ENCODE measurements at regions not wholly inside any gene's neighbourhood (a gene's known extent, or its start where the extent isn't known, plus 50 kb on each side); places are given as distances from the start of the nearest gene placed in this dataset.

DNA sequence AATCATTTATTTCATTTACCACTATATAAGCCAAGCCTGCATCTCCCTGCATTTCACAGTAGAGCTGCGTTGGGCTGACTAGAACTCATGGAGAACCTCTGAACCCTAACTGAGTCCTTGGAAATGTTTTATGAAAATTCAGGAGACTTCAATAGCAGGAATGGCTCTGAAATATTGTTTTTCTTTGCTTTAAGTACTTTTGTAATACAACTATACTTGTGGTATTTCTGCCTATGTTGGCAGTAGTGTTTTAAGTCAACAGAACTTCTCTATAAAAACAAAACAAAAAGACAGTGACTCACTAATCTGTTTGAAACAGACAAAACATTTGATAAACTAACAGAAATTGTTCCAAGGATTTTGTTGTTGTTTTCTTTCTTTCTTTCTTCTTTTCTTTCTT is 489.2 kb upstream of the MEF2C start:
- Histone ChIP-seq H3K27ac (no peak overlapping the region), H3K4me1 (no peaks in the 10 kb centered on the region), H3K27me3 (no peaks in the 10 kb centered on the region), H3K36me3 (no peaks in the 10 kb centered on the region), H3K9me3 (no peaks in the 10 kb centered on the region), H3K4me3 (no peak overlapping the region)
- TF ChIP-seq POLR2A (IDR thresholded peaks at IDR 0.05): no peak
- no peak for TF ChIP-seq CTCF (IDR thresholded peaks at IDR 0.05)
- TF ChIP-seq POLR2AphosphoS5 (IDR thresholded peaks at IDR 0.05): no peak
- intact Hi-C loops (cut with DNase I; ENCODE audit: low total_unique reads): no loop called here
- no peak for DNase-seq (ENCODE audit: low spot score in 2 of 2)

DNA sequence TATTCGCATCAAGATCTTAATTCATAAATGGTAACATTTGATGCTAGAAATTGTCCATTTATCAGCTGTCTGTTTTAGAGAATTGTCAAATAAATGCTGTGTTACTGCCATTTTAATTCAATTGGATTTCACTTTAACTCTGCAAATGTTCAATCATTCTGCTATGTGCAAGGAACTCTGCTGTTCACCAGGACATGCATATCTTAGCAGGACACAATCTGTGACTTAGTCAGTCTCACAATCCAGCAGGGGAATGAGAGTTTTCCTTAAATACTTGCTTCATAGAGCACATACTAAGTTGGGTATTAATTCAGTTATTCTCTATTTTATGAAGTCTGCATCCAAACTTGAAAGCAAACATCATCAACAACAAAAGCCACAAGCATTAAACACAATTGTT is 488.7 kb upstream of the MEF2C start:
- intact Hi-C loops (cut with DNase I; ENCODE audit: low total_unique reads): no loop called here
- Histone ChIP-seq H3K27ac (no peak overlapping the region), H3K9me3 (no peaks in the 10 kb centered on the region), H3K27me3 (no peaks in the 10 kb centered on the region), H3K4me1 (no peaks in the 10 kb centered on the region), H3K36me3 (no peaks in the 10 kb centered on the region), H3K4me3 (no peak overlapping the region)
- DNase-seq (ENCODE audit: low spot score in 2 of 2): no peak
- TF ChIP-seq CTCF (IDR thresholded peaks at IDR 0.05) (no peak), POLR2A (IDR thresholded peaks at IDR 0.05) (no peak), POLR2AphosphoS5 (IDR thresholded peaks at IDR 0.05) (no peak)

DNA sequence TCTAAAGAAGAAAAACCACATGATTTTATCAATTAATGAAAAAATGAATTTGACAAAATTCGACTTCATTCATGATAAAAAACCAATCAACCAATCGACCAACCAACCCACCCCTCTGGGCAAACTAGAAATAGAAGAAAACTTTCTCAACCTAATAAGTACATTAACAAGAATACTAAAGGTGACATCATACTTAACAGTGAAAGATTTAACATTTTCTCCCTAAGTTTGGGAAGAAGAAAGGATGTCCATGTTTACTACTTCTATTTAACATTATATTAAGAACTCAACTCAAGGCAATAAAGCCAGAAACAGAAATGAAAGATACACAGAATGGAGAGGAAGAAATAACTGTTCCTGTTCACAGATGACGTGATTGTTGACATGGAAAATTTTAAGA is 476.1 kb upstream of the MEF2C start:
- H3K4me1 ChIP-seq: no peaks in the 10 kb centered on the region
- no peak overlapping the region for H3K4me3 ChIP-seq
- DNase-seq (ENCODE audit: low spot score in 2 of 2): no peak
- H3K27ac ChIP-seq: no peak overlapping the region
- H3K36me3 ChIP-seq: no peaks in the 10 kb centered on the region
- H3K9me3 ChIP-seq: no peaks in the 10 kb centered on the region
- TF ChIP-seq POLR2AphosphoS5 (IDR thresholded peaks at IDR 0.05) (no peak), CTCF (IDR thresholded peaks at IDR 0.05) (no peak), POLR2A (IDR thresholded peaks at IDR 0.05) (no peak)
- H3K27me3 ChIP-seq: no peaks in the 10 kb centered on the region
- intact Hi-C loops (cut with DNase I; ENCODE audit: low total_unique reads): no loop called here

DNA sequence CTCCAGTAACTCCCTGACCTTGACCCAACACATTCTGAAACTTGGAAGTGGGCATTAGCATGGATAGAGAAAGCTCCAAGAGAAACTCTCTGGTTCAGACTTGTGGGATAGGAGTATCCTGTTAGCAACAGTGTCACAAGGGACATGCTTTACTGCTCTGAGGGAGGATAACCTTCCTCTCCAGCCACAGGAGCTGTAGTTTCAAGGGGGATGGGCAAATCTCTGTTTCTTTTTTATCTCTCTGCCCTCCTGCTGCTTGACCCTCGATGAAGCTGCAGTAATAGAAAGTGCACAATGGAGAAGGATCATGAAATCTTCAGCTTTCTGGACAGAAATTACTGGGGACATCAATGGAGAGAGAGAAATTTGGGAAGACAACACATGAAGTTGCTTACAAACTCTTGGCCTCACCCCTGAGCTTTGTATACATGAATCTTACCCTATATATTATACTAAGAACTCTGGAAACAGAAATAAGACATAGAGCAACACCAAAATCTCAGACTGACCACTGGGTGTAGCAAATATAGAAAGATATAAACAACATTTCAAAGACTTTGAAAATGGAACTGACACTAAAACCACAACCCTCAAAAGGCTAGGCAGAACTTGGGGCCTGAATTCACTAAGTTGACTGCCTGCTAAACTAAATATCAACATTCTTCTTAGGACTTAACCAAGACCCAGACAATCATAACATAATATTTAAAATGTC is 471.0 kb upstream of the MEF2C start:
- no peaks in the 10 kb centered on the region for H3K9me3 ChIP-seq
- H3K27ac ChIP-seq: no peak overlapping the region
- no peaks in the 10 kb centered on the region for H3K36me3 ChIP-seq
- no peaks in the 10 kb centered on the region for H3K27me3 ChIP-seq
- no peak for DNase-seq (ENCODE audit: low spot score in 2 of 2)
- intact Hi-C loops (cut with DNase I; ENCODE audit: low total_unique reads): no loop called here
- TF ChIP-seq POLR2A (IDR thresholded peaks at IDR 0.05): no peak
- no peak for TF ChIP-seq POLR2AphosphoS5 (IDR thresholded peaks at IDR 0.05)
- TF ChIP-seq CTCF (IDR thresholded peaks at IDR 0.05): no peak
- no peak overlapping the region for H3K4me3 ChIP-seq
- no peaks in the 10 kb centered on the region for H3K4me1 ChIP-seq

GRCh38 chr5:89351975-89352374 is 469.0 kb upstream of the MEF2C start:
- TF ChIP-seq CTCF (IDR thresholded peaks at IDR 0.05) (no peak), POLR2A (IDR thresholded peaks at IDR 0.05) (no peak), POLR2AphosphoS5 (IDR thresholded peaks at IDR 0.05) (no peak)
- intact Hi-C loops (cut with DNase I; ENCODE audit: low total_unique reads): no loop called here
- Histone ChIP-seq H3K4me1 (no peaks in the 10 kb centered on the region), H3K36me3 (no peaks in the 10 kb centered on the region), H3K27ac (no peak overlapping the region), H3K27me3 (no peaks in the 10 kb centered on the region), H3K9me3 (no peaks in the 10 kb centered on the region), H3K4me3 (no peak overlapping the region)
- no peak for DNase-seq (ENCODE audit: low spot score in 2 of 2)
